HG02840 (cell line): ENCODE measurements at regions not wholly inside any gene's neighbourhood (a gene's known extent, or its start where the extent isn't known, plus 50 kb on each side); places are given as distances from the start of the nearest gene placed in this dataset.
A peak's percentile ranks its signal among the peaks of the same experiment; 100 is the strongest.

Experiments used
- ATAC-seq: cut with Tn5 transposase; IDR thresholded peaks from one replicate; pipeline ENCODE4 v1.9.1; 2021; ENCODE audit warnings: mild to moderate bottlenecking, moderate library complexity, moderate number of reproducible peaks; ENCODE audit not compliant: unreplicated experiment, low FRiP score

GRCh38 chr2:164044622-164045021 lies 308.8 kb upstream of the FIGN start:
- no peak for ATAC-seq

GRCh38 chr2:164039270-164039669 lies 303.5 kb upstream of the FIGN start:
- no peak for ATAC-seq

- ATAC-seq, result no peak
Observed at GRCh38 chr2:164032995-164033394, 297.2 kb upstream of the FIGN start.

- ATAC-seq, result no peak
Observed at GRCh38 chr2:164030623-164031022, 294.8 kb upstream of the FIGN start.

- no peak for ATAC-seq
Observed at GRCh38 chr2:164028814-164029534, 293.2 kb upstream of the FIGN start.

GRCh38 chr2:164024396-164024795 lies 288.6 kb upstream of the FIGN start:
- ATAC-seq, result no peak

- ATAC-seq, result no peak
Observed at GRCh38 chr2:164023896-164024295, 288.1 kb upstream of the FIGN start.

- ATAC-seq, result peak; percentile 96
Observed at GRCh38 chr2:164015328-164016123, 279.7 kb upstream of the FIGN start.

GRCh38 chr2:164014791-164015190 lies 279.0 kb upstream of the FIGN start:
- ATAC-seq, result no peak

- ATAC-seq, result no peak
Observed at GRCh38 chr2:164014068-164014731, 278.4 kb upstream of the FIGN start.

- ATAC-seq, result no peak
Observed at GRCh38 chr2:164012581-164012980, 276.8 kb upstream of the FIGN start.

- no peak for ATAC-seq
Observed at GRCh38 chr2:164009756-164010337, 274.0 kb upstream of the FIGN start.

- ATAC-seq, result no peak
Observed at GRCh38 chr2:164008752-164009151, 272.9 kb upstream of the FIGN start.

- ATAC-seq, result no peak
Observed at GRCh38 chr2:164006704-164007103, 270.9 kb upstream of the FIGN start.

GRCh38 chr2:164000176-164000575 lies 264.4 kb upstream of the FIGN start:
- no peak for ATAC-seq

GRCh38 chr2:163997466-163997865 lies 261.7 kb upstream of the FIGN start:
- no peak for ATAC-seq

- no peak for ATAC-seq
Observed at GRCh38 chr2:163990541-163990940, 254.7 kb upstream of the FIGN start.

GRCh38 chr2:163990101-163990500 lies 254.3 kb upstream of the FIGN start:
- no peak for ATAC-seq

GRCh38 chr2:163987175-163987940 lies 251.6 kb upstream of the FIGN start:
- no peak for ATAC-seq

GRCh38 chr2:163984986-163985385 lies 249.2 kb upstream of the FIGN start:
- ATAC-seq, result no peak
